ENCODE measurements at regions not wholly inside any gene's neighbourhood (a gene's known extent, or its start where the extent isn't known, plus 50 kb on each side); places are given as distances from the start of the nearest gene placed in this dataset.

DNA sequence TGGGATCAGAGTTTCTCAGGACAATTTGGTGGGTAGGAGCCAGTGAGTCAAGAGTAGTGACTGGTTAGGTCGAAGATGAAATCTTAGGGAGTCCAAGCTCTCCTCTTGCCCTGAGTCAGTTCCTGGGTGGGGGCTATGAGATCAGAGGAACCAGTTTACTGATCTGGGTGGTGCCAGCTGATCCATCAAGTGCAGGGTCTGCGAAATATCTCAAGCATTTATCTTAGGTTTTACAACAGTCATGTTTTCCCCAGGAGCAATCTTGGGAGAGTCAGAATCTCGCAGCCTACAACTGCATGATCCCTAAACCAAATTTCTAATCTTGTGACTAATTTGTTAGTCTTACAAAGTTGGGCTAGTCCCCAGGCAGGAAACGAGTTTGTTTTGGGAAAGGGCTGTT lies 1833.2 kb upstream of the PCDH7 start:
- ATAC-seq = no peak
- no peak for DNase-seq
- TF ChIP-seq POLR2A (IDR thresholded peaks at IDR 0.05) = no peak
- TF ChIP-seq CTCF (IDR thresholded peaks at IDR 0.05) = no peak
- WGBS, 4 donors = 59 to 74% (median 68%) methylated on average over 4 of the region's 4 CpGs
- H3K36me3 ChIP-seq = no peaks in the 10 kb centered on the region
- no peak overlapping the region for H3K4me3 ChIP-seq
- H3K4me1 ChIP-seq = no peaks in the 10 kb centered on the region
- H3K27ac ChIP-seq = no peak overlapping the region
- intact Hi-C loops (cut with DNase I) = no loop called here
- no peaks in the 10 kb centered on the region for H3K27me3 ChIP-seq
- H3K9me3 ChIP-seq = no peaks in the 10 kb centered on the region

GRCh38 chr4:28890949-28891775 lies 1829.0 kb upstream of the PCDH7 start:
- Histone ChIP-seq H3K9me3 (peaks cover 0 to 14% (median 0%) of the 10 kb centered on the region in 12 donors), H3K36me3 (no peaks in the 10 kb centered on the region), H3K4me1 (no peaks in the 10 kb centered on the region), H3K27me3 (no peaks in the 10 kb centered on the region), H3K4me3 (no peak overlapping the region), H3K27ac (no peak overlapping the region)
- intact Hi-C loops (cut with DNase I) = no loop called here
- no peak for ATAC-seq
- no peak for DNase-seq
- WGBS, 4 donors = 78 to 80% (median 78%) methylated on average over 3 of the region's 3 CpGs
- TF ChIP-seq CTCF (IDR thresholded peaks at IDR 0.05) (no peak), POLR2A (IDR thresholded peaks at IDR 0.05) (no peak)

GRCh38 chr4:28913466-28913865 lies 1806.7 kb upstream of the PCDH7 start:
- no peak for ATAC-seq
- H3K27ac ChIP-seq = no peak overlapping the region
- TF ChIP-seq CTCF (IDR thresholded peaks at IDR 0.05) (no peak), POLR2A (IDR thresholded peaks at IDR 0.05) (no peak)
- no peak for DNase-seq
- H3K36me3 ChIP-seq = no peaks in the 10 kb centered on the region
- 65 to 71% (median 67%) methylated on average over 1 of the region's 1 CpG for WGBS, 4 donors
- peaks cover 0 to 4% (median 0%) of the 10 kb centered on the region in 12 donors for H3K9me3 ChIP-seq
- H3K4me3 ChIP-seq = no peak overlapping the region
- intact Hi-C loops (cut with DNase I) = no loop called here
- H3K4me1 ChIP-seq = no peaks in the 10 kb centered on the region
- no peaks in the 10 kb centered on the region for H3K27me3 ChIP-seq

DNA sequence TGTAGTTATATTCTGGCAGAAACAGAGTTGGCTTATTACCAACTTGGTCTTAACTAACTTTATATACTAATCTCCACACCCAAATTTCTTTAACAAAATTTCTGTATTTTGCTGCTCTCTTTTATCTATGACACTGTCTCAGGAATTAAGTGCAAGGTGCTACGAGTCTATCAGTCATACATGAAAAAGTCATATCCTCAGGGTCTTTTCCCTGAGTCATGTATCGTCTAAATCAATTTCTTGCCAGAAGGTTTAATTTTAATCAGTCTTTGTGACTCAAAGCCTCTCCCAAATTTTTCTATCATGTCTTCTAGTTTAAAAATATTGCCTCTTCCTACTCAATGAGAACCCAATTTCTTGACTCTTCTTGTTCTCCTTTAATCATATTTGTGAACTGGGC lies 1803.6 kb upstream of the PCDH7 start:
- ATAC-seq = no peak
- 82 to 90% (median 89%) methylated on average over 2 of the region's 2 CpGs for WGBS, 4 donors
- no peaks in the 10 kb centered on the region for H3K4me1 ChIP-seq
- H3K9me3 ChIP-seq = no peaks in the 10 kb centered on the region
- H3K36me3 ChIP-seq = no peaks in the 10 kb centered on the region
- intact Hi-C loops (cut with DNase I) = no loop called here
- H3K4me3 ChIP-seq = no peak overlapping the region
- no peaks in the 10 kb centered on the region for H3K27me3 ChIP-seq
- DNase-seq = no peak
- H3K27ac ChIP-seq = no peak overlapping the region
- TF ChIP-seq POLR2A (IDR thresholded peaks at IDR 0.05) (no peak), CTCF (IDR thresholded peaks at IDR 0.05) (no peak)

All from heart left ventricle (tissue), 16 donors.